ENCODE measurements at regions not wholly inside any gene's neighbourhood (a gene's known extent, or its start where the extent isn't known, plus 50 kb on each side); places are given as distances from the start of the nearest gene placed in this dataset.

- Histone ChIP-seq H3K4me3 (ENCODE audit: low read length, poor library complexity, severe bottlenecking) (no peak overlapping the region), H4K20me1 (ENCODE audit: insufficient read depth, low read length, poor library complexity, severe bottlenecking) (no peaks in the 10 kb centered on the region), H3K4me1 (ENCODE audit: insufficient read depth, low read length, poor library complexity, severe bottlenecking) (no peaks in the 10 kb centered on the region), H3K9me2 (replicated peaks; ENCODE audit: low read depth, low read length) (no peaks in the 10 kb centered on the region), H3K9ac (ENCODE audit: low read depth, low read length, poor library complexity, severe bottlenecking) (no peak overlapping the region), H3K27me3 (ENCODE audit: insufficient read depth, low read length, poor library complexity, severe bottlenecking) (no peaks in the 10 kb centered on the region), H3F3A (ENCODE audit: low read depth) (no peaks in the 10 kb centered on the region), H3K4me2 (ENCODE audit: low read depth, low read length, poor library complexity, severe bottlenecking) (no peak overlapping the region), H2AFZ (ENCODE audit: low read length) (no peak overlapping the region), H3K9me3 (ENCODE audit: insufficient read depth, low read depth, low read length) (no peaks in the 10 kb centered on the region), H3K79me2 (ENCODE audit: insufficient read depth, low read length) (no peaks in the 10 kb centered on the region), H3K36me3 (ENCODE audit: insufficient read depth, low read length) (no peaks in the 10 kb centered on the region)
- TF ChIP-seq CTCF (conservative IDR thresholded peaks at IDR 0.05; ENCODE audit: low read length) (no peak), EZH2phosphoT487 (IDR thresholded peaks at IDR 0.05; ENCODE audit: borderline replicate concordance) (no peak)
These were observed 352.1 kb upstream of the SLITRK1 start for GRCh38 chr13:84234416-84234815.

GRCh38 chr13:84230568-84230967, 348.3 kb upstream of the SLITRK1 start:
- no peaks in the 10 kb centered on the region for H4K20me1 ChIP-seq (ENCODE audit: insufficient read depth, low read length, poor library complexity, severe bottlenecking)
- no peaks in the 10 kb centered on the region for H3K9me3 ChIP-seq (ENCODE audit: insufficient read depth, low read depth, low read length)
- TF ChIP-seq EZH2phosphoT487 (IDR thresholded peaks at IDR 0.05; ENCODE audit: borderline replicate concordance), result no peak
- TF ChIP-seq CTCF (conservative IDR thresholded peaks at IDR 0.05; ENCODE audit: low read length), result no peak
- no peaks in the 10 kb centered on the region for H3K4me1 ChIP-seq (ENCODE audit: insufficient read depth, low read length, poor library complexity, severe bottlenecking)
- no peak overlapping the region for H3K9ac ChIP-seq (ENCODE audit: low read depth, low read length, poor library complexity, severe bottlenecking)
- no peaks in the 10 kb centered on the region for H3K27me3 ChIP-seq (ENCODE audit: insufficient read depth, low read length, poor library complexity, severe bottlenecking)
- no peaks in the 10 kb centered on the region for H3K79me2 ChIP-seq (ENCODE audit: insufficient read depth, low read length)
- H3K4me2 ChIP-seq (ENCODE audit: low read depth, low read length, poor library complexity, severe bottlenecking), result no peak overlapping the region
- H3K36me3 ChIP-seq (ENCODE audit: insufficient read depth, low read length), result no peaks in the 10 kb centered on the region
- H3F3A ChIP-seq (ENCODE audit: low read depth), result no peaks in the 10 kb centered on the region
- no peak overlapping the region for H2AFZ ChIP-seq (ENCODE audit: low read length)
- no peak overlapping the region for H3K4me3 ChIP-seq (ENCODE audit: low read length, poor library complexity, severe bottlenecking)
- H3K9me2 ChIP-seq (replicated peaks; ENCODE audit: low read depth, low read length), result no peaks in the 10 kb centered on the region

GRCh38 chr13:84211048-84211447, 328.8 kb upstream of the SLITRK1 start:
- H3K79me2 ChIP-seq (ENCODE audit: insufficient read depth, low read length), result no peaks in the 10 kb centered on the region
- no peak overlapping the region for H2AFZ ChIP-seq (ENCODE audit: low read length)
- no peak overlapping the region for H3K9ac ChIP-seq (ENCODE audit: low read depth, low read length, poor library complexity, severe bottlenecking)
- no peaks in the 10 kb centered on the region for H4K20me1 ChIP-seq (ENCODE audit: insufficient read depth, low read length, poor library complexity, severe bottlenecking)
- H3K36me3 ChIP-seq (ENCODE audit: insufficient read depth, low read length), result no peaks in the 10 kb centered on the region
- no peak overlapping the region for H3K4me3 ChIP-seq (ENCODE audit: low read length, poor library complexity, severe bottlenecking)
- no peaks in the 10 kb centered on the region for H3K4me1 ChIP-seq (ENCODE audit: insufficient read depth, low read length, poor library complexity, severe bottlenecking)
- H3K9me3 ChIP-seq (ENCODE audit: insufficient read depth, low read depth, low read length), result no peaks in the 10 kb centered on the region; the same call in 1 of the 2 replicates
- no peaks in the 10 kb centered on the region for H3K27me3 ChIP-seq (ENCODE audit: insufficient read depth, low read length, poor library complexity, severe bottlenecking)
- no peak overlapping the region for H3K4me2 ChIP-seq (ENCODE audit: low read depth, low read length, poor library complexity, severe bottlenecking)
- TF ChIP-seq EZH2phosphoT487 (IDR thresholded peaks at IDR 0.05; ENCODE audit: borderline replicate concordance) (no peak), CTCF (conservative IDR thresholded peaks at IDR 0.05; ENCODE audit: low read length) (no peak)
- H3K9me2 ChIP-seq (replicated peaks; ENCODE audit: low read depth, low read length), result no peaks in the 10 kb centered on the region
- no peaks in the 10 kb centered on the region for H3F3A ChIP-seq (ENCODE audit: low read depth)
